ENCODE measurements at regions not wholly inside any gene's neighbourhood (a gene's known extent, or its start where the extent isn't known, plus 50 kb on each side); places are given as distances from the start of the nearest gene placed in this dataset.

DNA sequence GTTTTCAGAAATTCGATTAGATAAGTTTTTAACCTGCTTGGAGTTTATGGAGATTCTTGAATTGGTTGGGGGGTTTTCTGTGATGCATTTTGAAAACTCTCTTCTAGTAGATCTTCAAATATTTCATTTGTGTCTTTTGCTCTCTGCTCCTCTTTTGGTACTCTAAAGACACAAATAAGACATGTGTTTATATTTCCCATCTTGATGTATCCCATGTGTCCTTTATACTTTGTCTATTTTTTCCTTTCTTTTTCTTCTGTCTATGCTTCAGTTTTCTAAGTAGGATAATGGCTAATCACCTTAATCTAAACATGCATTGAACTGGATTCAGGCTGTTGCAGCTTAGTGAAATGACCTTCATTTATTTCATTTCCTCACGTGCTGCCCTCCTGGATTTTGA is 63.8 kb upstream of the C1orf87 start:
- WGBS = 43% methylated on average over 2 of the region's 2 CpGs
- no peak for DNase-seq (ENCODE audit: low spot score)
- Histone ChIP-seq H3K4me1 (ENCODE audit: control insufficient read depth in 4 of 4, insufficient read depth in 4 of 4, low read length in 3 of 4) (no peaks in the 10 kb centered on the region), H3K27me3 (ENCODE audit: control insufficient read depth in 4 of 4, insufficient read depth in 4 of 4, low read length in 3 of 4) (no peaks in the 10 kb centered on the region), H3K9me3 (ENCODE audit: control insufficient read depth in 4 of 4, low read length in 3 of 4) (no peaks in the 10 kb centered on the region), H3K4me3 (ENCODE audit: low read depth in 1 of 3, low read length in 3 of 3) (no peak overlapping the region), H3K36me3 (ENCODE audit: control insufficient read depth in 4 of 4, insufficient read depth in 3 of 4, low read depth in 1 of 4, low read length in 3 of 4) (no peaks in the 10 kb centered on the region), H3K9ac (ENCODE audit: low read depth in 1 of 2, low read length in 2 of 2) (no peak overlapping the region), H3K27ac (ENCODE audit: low read depth in 1 of 2, low read length in 2 of 2) (no peak overlapping the region)
- no peak for TF ChIP-seq MAX (IDR thresholded peaks at IDR 0.05)
- no peak for TF ChIP-seq ZBTB33 (IDR thresholded peaks at IDR 0.05)
- TF ChIP-seq NR2F2 (IDR thresholded peaks at IDR 0.05) = no peak
- TF ChIP-seq, protein P1, sequence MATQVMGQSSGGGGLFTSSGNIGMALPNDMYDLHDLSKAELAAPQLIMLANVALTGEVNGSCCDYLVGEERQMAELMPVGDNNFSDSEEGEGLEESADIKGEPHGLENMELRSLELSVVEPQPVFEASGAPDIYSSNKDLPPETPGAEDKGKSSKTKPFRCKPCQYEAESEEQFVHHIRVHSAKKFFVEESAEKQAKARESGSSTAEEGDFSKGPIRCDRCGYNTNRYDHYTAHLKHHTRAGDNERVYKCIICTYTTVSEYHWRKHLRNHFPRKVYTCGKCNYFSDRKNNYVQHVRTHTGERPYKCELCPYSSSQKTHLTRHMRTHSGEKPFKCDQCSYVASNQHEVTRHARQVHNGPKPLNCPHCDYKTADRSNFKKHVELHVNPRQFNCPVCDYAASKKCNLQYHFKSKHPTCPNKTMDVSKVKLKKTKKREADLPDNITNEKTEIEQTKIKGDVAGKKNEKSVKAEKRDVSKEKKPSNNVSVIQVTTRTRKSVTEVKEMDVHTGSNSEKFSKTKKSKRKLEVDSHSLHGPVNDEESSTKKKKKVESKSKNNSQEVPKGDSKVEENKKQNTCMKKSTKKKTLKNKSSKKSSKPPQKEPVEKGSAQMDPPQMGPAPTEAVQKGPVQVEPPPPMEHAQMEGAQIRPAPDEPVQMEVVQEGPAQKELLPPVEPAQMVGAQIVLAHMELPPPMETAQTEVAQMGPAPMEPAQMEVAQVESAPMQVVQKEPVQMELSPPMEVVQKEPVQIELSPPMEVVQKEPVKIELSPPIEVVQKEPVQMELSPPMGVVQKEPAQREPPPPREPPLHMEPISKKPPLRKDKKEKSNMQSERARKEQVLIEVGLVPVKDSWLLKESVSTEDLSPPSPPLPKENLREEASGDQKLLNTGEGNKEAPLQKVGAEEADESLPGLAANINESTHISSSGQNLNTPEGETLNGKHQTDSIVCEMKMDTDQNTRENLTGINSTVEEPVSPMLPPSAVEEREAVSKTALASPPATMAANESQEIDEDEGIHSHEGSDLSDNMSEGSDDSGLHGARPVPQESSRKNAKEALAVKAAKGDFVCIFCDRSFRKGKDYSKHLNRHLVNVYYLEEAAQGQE (IDR thresholded peaks at IDR 0.05) = no peak
- no peak for TF ChIP-seq TAF1 (conservative IDR thresholded peaks at IDR 0.05)
- no peak for TF ChIP-seq FOXA1 (IDR thresholded peaks at IDR 0.05)
- no peak for TF ChIP-seq ATF3 (IDR thresholded peaks at IDR 0.05)
- no peak for TF ChIP-seq RAD21 (IDR thresholded peaks at IDR 0.05)
- no peak for TF ChIP-seq FOXA2 (IDR thresholded peaks at IDR 0.05)
- no peak for TF ChIP-seq JUND (IDR thresholded peaks at IDR 0.05)
- no peak for TF ChIP-seq YY1 (IDR thresholded peaks at IDR 0.05)
- TF ChIP-seq HNF4A (conservative IDR thresholded peaks at IDR 0.05) = no peak
- TF ChIP-seq SP1 (IDR thresholded peaks at IDR 0.05) = no peak
- TF ChIP-seq GABPA (IDR thresholded peaks at IDR 0.05 in 1 of 2, conservative IDR thresholded peaks at IDR 0.05 in 1 of 2) = no peak

DNA sequence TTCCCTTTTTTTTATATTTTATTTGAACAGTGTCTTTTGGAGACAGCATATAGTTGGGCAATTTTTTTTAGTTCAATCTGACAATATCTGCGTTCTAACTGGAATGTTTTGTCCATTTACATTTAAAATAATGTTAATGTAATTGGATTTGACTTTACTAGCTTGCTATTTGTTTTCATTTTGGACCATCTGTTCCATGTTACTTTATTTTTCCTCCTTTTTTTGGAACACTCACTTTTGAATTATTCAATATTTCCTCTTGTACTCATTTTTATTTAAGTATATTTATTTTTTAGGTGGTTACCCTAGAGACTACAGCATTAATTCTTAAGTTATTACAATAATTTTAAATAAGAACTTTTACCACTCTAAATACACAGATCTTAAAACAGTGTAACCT is 62.8 kb upstream of the C1orf87 start:
- Histone ChIP-seq H3K4me1 (ENCODE audit: control insufficient read depth in 4 of 4, insufficient read depth in 4 of 4, low read length in 3 of 4) (no peaks in the 10 kb centered on the region), H3K27ac (ENCODE audit: low read depth in 1 of 2, low read length in 2 of 2) (no peak overlapping the region), H3K4me3 (ENCODE audit: low read depth in 1 of 3, low read length in 3 of 3) (no peak overlapping the region), H3K9me3 (ENCODE audit: control insufficient read depth in 4 of 4, low read length in 3 of 4) (no peaks in the 10 kb centered on the region), H3K27me3 (ENCODE audit: control insufficient read depth in 4 of 4, insufficient read depth in 4 of 4, low read length in 3 of 4) (peaks cover 0 to 5% (median 0%) of the 10 kb centered on the region in 4 donors), H3K36me3 (ENCODE audit: control insufficient read depth in 4 of 4, insufficient read depth in 3 of 4, low read depth in 1 of 4, low read length in 3 of 4) (no peaks in the 10 kb centered on the region), H3K9ac (ENCODE audit: low read depth in 1 of 2, low read length in 2 of 2) (no peak overlapping the region)
- no peak for DNase-seq (ENCODE audit: low spot score)
- no peak for TF ChIP-seq CTCF (IDR thresholded peaks at IDR 0.05; ENCODE audit: low read depth, low read length, missing input control)
- TF ChIP-seq ATF3 (IDR thresholded peaks at IDR 0.05) = no peak
- TF ChIP-seq, protein P1 (IDR thresholded peaks at IDR 0.05) = no peak
- no peak for TF ChIP-seq GABPA (IDR thresholded peaks at IDR 0.05 in 1 of 2, conservative IDR thresholded peaks at IDR 0.05 in 1 of 2)
- no peak for TF ChIP-seq MAX (IDR thresholded peaks at IDR 0.05)
- no peak for TF ChIP-seq RAD21 (IDR thresholded peaks at IDR 0.05)
- TF ChIP-seq EGR1 (IDR thresholded peaks at IDR 0.05; ENCODE audit: low read depth in 2 of 2) = no peak
- TF ChIP-seq HNF4A (conservative IDR thresholded peaks at IDR 0.05) = no peak
- no peak for TF ChIP-seq JUND (IDR thresholded peaks at IDR 0.05)
- TF ChIP-seq SP1 (IDR thresholded peaks at IDR 0.05) = no peak
- no peak for TF ChIP-seq NR2F2 (IDR thresholded peaks at IDR 0.05)
- TF ChIP-seq YY1 (IDR thresholded peaks at IDR 0.05) = no peak
- TF ChIP-seq RXRA (IDR thresholded peaks at IDR 0.05) = no peak
- TF ChIP-seq FOXA1 (IDR thresholded peaks at IDR 0.05) = no peak
- TF ChIP-seq ZBTB33 (IDR thresholded peaks at IDR 0.05) = no peak
- 78% methylated on average over 1 of the region's 1 CpG for WGBS
